BLaER1 (cell line): ENCODE measurements at regions not wholly inside any gene's neighbourhood (a gene's known extent, or its start where the extent isn't known, plus 50 kb on each side); places are given as distances from the start of the nearest gene placed in this dataset.
"Not testable (repeated sequence)": the region's sequence is repeated elsewhere in the genome, so short reads cannot be mapped to it uniquely, and the experiment has no call there.

Experiments
- H3K27ac ChIP-seq: shearing (Covaris generic); formaldehyde crosslinking; 2 replicates; pipeline ENCODE4 v1.8.1; 2022
- H3K27me3 ChIP-seq: shearing (Covaris generic); formaldehyde crosslinking; 2 replicates; pipeline ENCODE4 v1.8.1; 2022
- H3K36me3 ChIP-seq: shearing (Covaris generic); formaldehyde crosslinking; 2 replicates; pipeline ENCODE4 v1.8.1; 2022
- H3K4me1 ChIP-seq: shearing (Covaris generic); formaldehyde crosslinking; 2 replicates; pipeline ENCODE4 v1.8.1; 2022
- H3K4me2 ChIP-seq: shearing (Covaris generic); formaldehyde crosslinking; 2 replicates; pipeline ENCODE4 v1.8.1; 2022
- H3K4me3 ChIP-seq: shearing (Covaris generic); formaldehyde crosslinking; 2 replicates; pipeline ENCODE4 v1.8.1; 2022
- H3K9ac ChIP-seq: shearing (Covaris generic); formaldehyde crosslinking; 2 replicates; pipeline ENCODE4 v1.8.1; 2022
- H3K9me3 ChIP-seq: shearing (Covaris generic); formaldehyde crosslinking; 2 replicates; pipeline ENCODE4 v1.8.1; 2022
- H4K20me1 ChIP-seq: shearing (Covaris generic); formaldehyde crosslinking; 2 replicates; pipeline ENCODE4 v1.8.1; 2022
- Cebpa-rat ChIP-seq: shearing (Covaris generic); IDR thresholded peaks from 2 replicates; pipeline ENCODE4 v1.8.1; 2022

GRCh38 chr9:87781331-87781730 lies 55.4 kb downstream of the CTSL start:
- TF ChIP-seq Cebpa-rat: no peak
- H3K4me2 ChIP-seq: no peak overlapping the region
- no peak overlapping the region for H3K9ac ChIP-seq
- peaks cover 19% of the 10 kb centered on the region for H3K4me1 ChIP-seq
- H3K36me3 ChIP-seq: no peaks in the 10 kb centered on the region
- H3K27me3 ChIP-seq: no peaks in the 10 kb centered on the region
- no peak overlapping the region for H3K4me3 ChIP-seq
- peaks cover 8% of the 10 kb centered on the region; the same call in 1 of the 2 replicates for H3K9me3 ChIP-seq
- H4K20me1 ChIP-seq: no peaks in the 10 kb centered on the region
- H3K27ac ChIP-seq: no peak overlapping the region

GRCh38 chr9:87783180-87783579 lies 57.3 kb downstream of the CTSL start:
- Histone ChIP-seq H3K27me3 (no peaks in the 10 kb centered on the region), H3K4me2 (no peak overlapping the region), H3K4me1 (peaks cover 22% of the 10 kb centered on the region), H4K20me1 (no peaks in the 10 kb centered on the region), H3K36me3 (no peaks in the 10 kb centered on the region), H3K9me3 (peaks cover 8% of the 10 kb centered on the region; the same call in 1 of the 2 replicates), H3K4me3 (no peak overlapping the region), H3K27ac (no peak overlapping the region), H3K9ac (no peak overlapping the region)
- TF ChIP-seq Cebpa-rat: no peak

- H3K9ac ChIP-seq: peak overlapping the region; percentile 18; the same call in 1 of the 2 replicates
- H4K20me1 ChIP-seq, H3K36me3 ChIP-seq, H3K4me3 ChIP-seq, H3K9me3 ChIP-seq, H3K27me3 ChIP-seq: not testable (repeated sequence)
- H3K27ac ChIP-seq: peak overlapping the region; percentile 68
- H3K4me1 ChIP-seq: peaks cover 22% of the 10 kb centered on the region
- peak overlapping the region; percentile 65 for H3K4me2 ChIP-seq
Observed at GRCh38 chr9:87785315-87785970, 59.5 kb downstream of the CTSL start.

- Histone ChIP-seq H3K27ac (no peak overlapping the region), H4K20me1 (no peaks in the 10 kb centered on the region), H3K36me3 (no peaks in the 10 kb centered on the region), H3K4me1 (peaks cover 22% of the 10 kb centered on the region), H3K4me3 (no peak overlapping the region), H3K27me3 (no peaks in the 10 kb centered on the region), H3K9ac (no peak overlapping the region), H3K4me2 (peak overlapping the region; percentile 65; the same call in 1 of the 2 replicates), H3K9me3 (no peaks in the 10 kb centered on the region)
- no peak for TF ChIP-seq Cebpa-rat
Observed at GRCh38 chr9:87786423-87786822, 60.5 kb downstream of the CTSL start.

GRCh38 chr9:87786876-87787275 lies 61.0 kb downstream of the CTSL start:
- Histone ChIP-seq H3K4me2 (no peak overlapping the region), H3K4me1 (peaks cover 22% of the 10 kb centered on the region), H3K27me3 (no peaks in the 10 kb centered on the region), H3K9me3 (no peaks in the 10 kb centered on the region), H3K27ac (no peak overlapping the region), H3K9ac (no peak overlapping the region), H3K4me3 (no peak overlapping the region), H4K20me1 (no peaks in the 10 kb centered on the region), H3K36me3 (no peaks in the 10 kb centered on the region)
- no peak for TF ChIP-seq Cebpa-rat

GRCh38 chr9:87787735-87788134 lies 61.8 kb downstream of the CTSL start:
- H3K4me1 ChIP-seq: peaks cover 22% of the 10 kb centered on the region
- no peaks in the 10 kb centered on the region for H3K36me3 ChIP-seq
- no peaks in the 10 kb centered on the region for H4K20me1 ChIP-seq
- H3K27ac ChIP-seq: no peak overlapping the region
- no peak for TF ChIP-seq Cebpa-rat
- H3K9ac ChIP-seq: no peak overlapping the region
- no peak overlapping the region for H3K4me2 ChIP-seq
- H3K4me3 ChIP-seq: no peak overlapping the region
- H3K9me3 ChIP-seq: no peaks in the 10 kb centered on the region
- no peaks in the 10 kb centered on the region for H3K27me3 ChIP-seq

GRCh38 chr9:87792831-87793288 lies 66.9 kb downstream of the CTSL start:
- H3K27ac ChIP-seq: no peak overlapping the region
- H3K27me3 ChIP-seq: no peaks in the 10 kb centered on the region
- no peaks in the 10 kb centered on the region for H3K36me3 ChIP-seq
- no peaks in the 10 kb centered on the region for H3K9me3 ChIP-seq
- no peaks in the 10 kb centered on the region for H4K20me1 ChIP-seq
- no peak overlapping the region for H3K9ac ChIP-seq
- no peak overlapping the region for H3K4me2 ChIP-seq
- peaks cover 9% of the 10 kb centered on the region for H3K4me1 ChIP-seq
- no peak for TF ChIP-seq Cebpa-rat
- H3K4me3 ChIP-seq: no peak overlapping the region

GRCh38 chr9:87793292-87793691 lies 67.4 kb downstream of the CTSL start:
- Histone ChIP-seq H3K4me3 (no peak overlapping the region), H3K4me2 (no peak overlapping the region), H4K20me1 (no peaks in the 10 kb centered on the region), H3K27me3 (no peaks in the 10 kb centered on the region), H3K9me3 (no peaks in the 10 kb centered on the region), H3K4me1 (peaks cover 9% of the 10 kb centered on the region), H3K27ac (no peak overlapping the region), H3K36me3 (no peaks in the 10 kb centered on the region), H3K9ac (no peak overlapping the region)
- no peak for TF ChIP-seq Cebpa-rat

GRCh38 chr9:87795178-87795577 lies 69.3 kb downstream of the CTSL start:
- H3K4me2 ChIP-seq: no peak overlapping the region
- TF ChIP-seq Cebpa-rat: no peak
- H3K9me3 ChIP-seq: no peaks in the 10 kb centered on the region
- H3K27ac ChIP-seq: no peak overlapping the region
- H3K36me3 ChIP-seq: no peaks in the 10 kb centered on the region
- H3K9ac ChIP-seq: no peak overlapping the region
- H3K27me3 ChIP-seq: no peaks in the 10 kb centered on the region
- no peaks in the 10 kb centered on the region for H4K20me1 ChIP-seq
- H3K4me1 ChIP-seq: peaks cover 9% of the 10 kb centered on the region
- no peak overlapping the region for H3K4me3 ChIP-seq

- Histone ChIP-seq H3K4me1 (peaks cover 9% of the 10 kb centered on the region), H3K36me3 (no peaks in the 10 kb centered on the region), H3K4me3 (no peak overlapping the region), H3K4me2 (peak overlapping the region; percentile 33; the same call in 1 of the 2 replicates), H3K9ac (no peak overlapping the region), H4K20me1 (no peaks in the 10 kb centered on the region), H3K27me3 (no peaks in the 10 kb centered on the region), H3K27ac (no peak overlapping the region), H3K9me3 (no peaks in the 10 kb centered on the region)
- no peak for TF ChIP-seq Cebpa-rat
Observed at GRCh38 chr9:87796196-87796595, 70.3 kb downstream of the CTSL start.
